LNCAP (cell line): ENCODE measurements at regions not wholly inside any gene's neighbourhood (a gene's known extent, or its start where the extent isn't known, plus 50 kb on each side); places are given as distances from the start of the nearest gene placed in this dataset.

ENCODE experiments used
- TF ChIP-seq, protein P1 (sequence below): fragments of 450-650 bp; IDR thresholded peaks from 2 replicates; pipeline ENCODE4 v1.5.1; 2017; ENCODE audit warnings: mild to moderate bottlenecking

DNA sequence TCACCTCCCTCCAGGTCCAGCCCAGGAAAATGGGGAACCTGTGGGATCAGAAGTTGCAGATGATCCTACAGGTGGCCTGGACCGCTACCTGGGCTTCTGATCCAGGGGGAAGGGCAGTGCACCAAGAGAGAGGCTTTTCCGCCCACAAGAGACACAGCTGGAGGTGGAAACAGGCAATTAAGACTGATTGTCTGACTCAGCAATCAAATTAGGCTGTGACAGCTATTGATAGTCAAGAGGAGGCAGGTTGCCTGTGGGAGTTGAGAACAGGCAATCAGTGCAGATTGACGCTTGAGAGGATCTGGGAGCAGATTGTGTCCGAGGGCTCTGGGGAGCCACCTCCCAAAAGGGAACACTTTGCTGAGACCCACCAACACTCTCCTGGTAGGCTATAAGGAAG, 71.1 kb upstream of the SLC44A1 start:
- TF ChIP-seq, protein P1, sequence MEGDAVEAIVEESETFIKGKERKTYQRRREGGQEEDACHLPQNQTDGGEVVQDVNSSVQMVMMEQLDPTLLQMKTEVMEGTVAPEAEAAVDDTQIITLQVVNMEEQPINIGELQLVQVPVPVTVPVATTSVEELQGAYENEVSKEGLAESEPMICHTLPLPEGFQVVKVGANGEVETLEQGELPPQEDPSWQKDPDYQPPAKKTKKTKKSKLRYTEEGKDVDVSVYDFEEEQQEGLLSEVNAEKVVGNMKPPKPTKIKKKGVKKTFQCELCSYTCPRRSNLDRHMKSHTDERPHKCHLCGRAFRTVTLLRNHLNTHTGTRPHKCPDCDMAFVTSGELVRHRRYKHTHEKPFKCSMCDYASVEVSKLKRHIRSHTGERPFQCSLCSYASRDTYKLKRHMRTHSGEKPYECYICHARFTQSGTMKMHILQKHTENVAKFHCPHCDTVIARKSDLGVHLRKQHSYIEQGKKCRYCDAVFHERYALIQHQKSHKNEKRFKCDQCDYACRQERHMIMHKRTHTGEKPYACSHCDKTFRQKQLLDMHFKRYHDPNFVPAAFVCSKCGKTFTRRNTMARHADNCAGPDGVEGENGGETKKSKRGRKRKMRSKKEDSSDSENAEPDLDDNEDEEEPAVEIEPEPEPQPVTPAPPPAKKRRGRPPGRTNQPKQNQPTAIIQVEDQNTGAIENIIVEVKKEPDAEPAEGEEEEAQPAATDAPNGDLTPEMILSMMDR, result no peak

DNA sequence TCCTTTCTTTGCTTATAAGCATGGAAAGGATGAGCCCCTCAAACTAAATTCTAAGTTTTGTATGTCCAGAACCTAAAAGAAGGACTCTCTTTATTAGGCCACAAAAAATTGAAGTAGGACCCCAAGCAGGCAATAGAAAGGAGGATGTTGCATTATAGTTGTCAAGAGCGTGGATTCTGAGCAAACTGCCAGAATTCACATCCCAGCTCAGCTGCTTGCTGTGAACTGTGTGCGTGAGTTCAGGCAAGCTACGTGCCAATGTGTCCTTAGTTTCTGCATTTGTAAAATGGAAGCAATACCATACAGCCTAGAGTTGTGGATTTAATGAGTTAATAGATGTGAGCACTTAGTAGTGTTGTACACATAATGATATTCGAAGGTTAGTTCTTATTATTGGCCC, 70.6 kb upstream of the SLC44A1 start:
- TF ChIP-seq, protein P1, result no peak

DNA sequence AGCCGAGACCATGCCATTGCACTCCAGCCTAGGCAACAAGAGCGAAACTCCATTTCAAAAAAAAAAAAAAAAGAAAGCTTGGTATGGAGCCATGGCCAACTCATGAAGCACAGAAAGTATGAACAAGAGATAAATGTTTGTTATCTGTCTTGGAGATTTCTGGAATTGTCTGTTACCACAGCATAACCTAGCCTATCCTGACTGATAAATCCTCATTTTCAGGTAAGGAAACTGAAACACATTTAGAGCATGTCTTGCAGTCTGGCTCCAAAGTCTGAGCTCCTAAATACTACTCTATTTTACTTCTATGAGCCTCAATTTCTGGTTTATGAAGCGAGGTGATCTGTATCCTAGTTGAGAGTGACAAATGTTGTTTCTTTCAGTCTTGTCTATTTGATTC, 68.3 kb upstream of the SLC44A1 start:
- TF ChIP-seq, protein P1, result no peak

DNA sequence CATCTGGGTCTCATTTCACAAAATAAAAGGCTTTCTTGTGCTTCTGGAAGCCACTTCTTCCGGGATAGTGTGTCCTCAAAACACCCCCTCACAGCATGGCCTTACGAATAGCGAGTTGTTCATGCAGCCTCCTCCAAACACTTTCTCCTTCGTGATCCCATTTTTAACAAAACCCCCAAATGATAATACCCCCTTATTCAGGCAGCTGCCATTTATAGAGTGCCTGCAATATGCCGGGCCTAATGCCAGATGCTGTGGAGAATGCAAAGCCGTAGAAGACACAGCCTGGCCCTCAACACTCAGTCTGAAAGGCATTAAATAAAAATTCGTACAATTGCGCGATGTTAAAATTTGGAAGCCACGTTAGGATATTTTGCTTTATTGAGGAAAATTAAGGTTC, 66.4 kb upstream of the SLC44A1 start:
- TF ChIP-seq, protein P1, result no peak

DNA sequence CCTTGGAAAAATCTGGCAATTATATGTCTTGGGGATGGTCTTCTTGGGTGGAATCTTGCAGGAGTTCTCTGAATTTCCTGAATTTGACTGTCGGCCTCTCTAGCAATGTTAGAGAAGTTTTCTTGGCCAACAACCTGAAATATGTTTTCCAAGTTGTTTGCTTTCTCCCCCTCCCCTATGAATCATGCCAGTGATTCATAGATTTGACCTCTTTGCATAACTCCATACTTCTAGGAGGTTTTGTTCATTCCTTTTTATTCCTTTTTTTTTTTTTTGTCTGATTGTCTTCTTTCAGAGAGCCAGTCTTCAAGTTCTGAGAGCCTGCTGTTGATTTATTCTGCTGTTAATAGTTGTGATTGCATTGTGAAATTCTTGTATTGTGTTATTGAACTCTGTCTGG, 56.7 kb upstream of the SLC44A1 start:
- TF ChIP-seq, protein P1, result no peak

DNA sequence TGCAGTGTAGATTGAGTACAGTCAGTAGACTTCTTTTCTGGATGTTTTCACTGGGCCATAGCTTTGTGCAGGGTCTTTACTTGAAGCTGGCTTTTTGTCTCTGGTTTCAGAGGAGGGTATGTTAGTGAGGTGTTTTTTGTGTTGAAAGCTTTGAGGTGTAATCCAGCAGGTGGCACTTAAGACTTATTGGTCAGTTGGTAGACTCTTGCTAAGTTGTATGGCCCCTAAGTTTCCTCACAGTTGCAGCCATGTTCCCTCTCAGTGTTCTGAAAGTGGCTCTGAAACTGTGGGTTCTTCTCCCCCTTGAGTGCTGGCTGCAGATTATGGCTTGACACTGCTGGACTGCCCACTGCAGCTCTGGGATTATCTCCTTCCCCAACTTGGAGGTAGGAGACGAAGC, 55.7 kb upstream of the SLC44A1 start:
- TF ChIP-seq, protein P1, result no peak

DNA sequence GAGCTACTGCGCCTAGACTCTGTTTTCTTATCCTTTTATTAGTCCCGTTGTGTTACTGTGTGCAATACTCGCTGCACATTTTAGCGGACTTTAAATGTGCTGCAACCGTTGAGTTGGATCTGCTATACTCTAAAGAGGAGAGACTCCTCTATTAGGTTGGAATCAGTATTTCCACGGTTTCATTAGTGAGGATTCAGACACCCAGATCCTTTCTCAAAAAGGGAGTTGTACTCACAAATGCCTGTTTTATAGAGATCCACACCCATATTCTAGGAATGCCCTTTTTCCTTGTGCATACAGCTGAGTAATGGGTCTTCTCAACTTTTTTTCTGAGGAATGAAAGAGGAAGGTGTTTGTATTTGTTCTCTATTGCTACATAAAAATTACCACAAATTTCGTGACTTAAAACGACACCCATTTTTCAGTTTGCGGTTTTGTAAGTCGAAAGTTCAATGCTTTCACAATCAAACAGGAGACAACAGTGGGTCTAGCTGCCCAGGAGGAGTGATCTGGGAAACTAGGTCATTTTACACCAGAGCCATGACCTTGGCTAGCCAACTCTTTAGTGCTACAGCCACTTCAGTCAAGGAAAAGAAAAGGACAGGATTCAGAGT, 52.8 kb upstream of the SLC44A1 start:
- TF ChIP-seq, protein P1, result no peak

DNA sequence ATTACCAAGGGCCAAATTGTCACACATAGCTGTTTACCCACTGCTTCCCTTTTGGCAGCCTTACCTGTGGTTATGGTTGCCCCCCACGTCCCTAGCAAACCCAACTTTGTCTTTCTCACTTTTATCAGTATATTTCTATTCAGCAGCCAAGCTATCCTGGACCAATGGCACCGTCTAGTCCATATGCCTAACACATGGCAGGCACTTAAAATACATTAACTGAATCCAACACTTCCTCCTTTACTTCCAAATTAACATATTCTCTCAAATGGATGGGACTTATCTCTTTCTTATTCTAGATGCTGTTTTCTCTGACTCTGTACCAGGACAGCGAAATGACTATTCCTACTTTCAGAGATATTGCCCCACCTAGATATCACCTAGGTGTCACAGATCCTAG, 50.9 kb upstream of the SLC44A1 start:
- TF ChIP-seq, protein P1, result no peak
